Medulla oblongata (tissue), 1 donor: ENCODE measurements at regions not wholly inside any gene's neighbourhood (a gene's known extent, or its start where the extent isn't known, plus 50 kb on each side); places are given as distances from the start of the nearest gene placed in this dataset.
"Not testable (repeated sequence)": the region's sequence is repeated elsewhere in the genome, so short reads cannot be mapped to it uniquely, and the experiment has no call there.

Experiments used
- DNase-seq: peaks from one replicate; pipeline ENCODE4 v3.0.0-alpha.2; 2015; ENCODE audit errors: extremely low spot score

DNA sequence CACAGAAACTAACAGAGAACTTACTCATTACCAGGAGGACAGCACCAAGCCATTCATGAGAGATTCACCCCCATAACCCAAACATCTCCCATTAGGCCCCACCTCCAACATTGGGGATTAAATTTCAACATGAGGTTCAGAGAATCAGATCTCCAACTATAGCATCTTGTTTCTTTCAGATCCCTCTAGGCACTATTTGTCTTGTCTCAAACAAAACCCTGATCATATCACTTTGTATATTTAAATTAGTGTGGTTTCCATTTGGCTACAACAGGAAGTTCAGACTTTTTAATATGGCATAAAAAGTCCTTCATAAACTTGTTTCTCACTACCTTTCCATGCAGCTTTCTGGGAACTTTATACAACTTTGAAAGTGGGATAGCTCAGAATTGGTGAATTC lies 699.0 kb upstream of the MIR17HG start:
- DNase-seq = no peak

GRCh38 chr13:90652036-90652435 lies 695.5 kb upstream of the MIR17HG start:
- no peak for DNase-seq

DNA sequence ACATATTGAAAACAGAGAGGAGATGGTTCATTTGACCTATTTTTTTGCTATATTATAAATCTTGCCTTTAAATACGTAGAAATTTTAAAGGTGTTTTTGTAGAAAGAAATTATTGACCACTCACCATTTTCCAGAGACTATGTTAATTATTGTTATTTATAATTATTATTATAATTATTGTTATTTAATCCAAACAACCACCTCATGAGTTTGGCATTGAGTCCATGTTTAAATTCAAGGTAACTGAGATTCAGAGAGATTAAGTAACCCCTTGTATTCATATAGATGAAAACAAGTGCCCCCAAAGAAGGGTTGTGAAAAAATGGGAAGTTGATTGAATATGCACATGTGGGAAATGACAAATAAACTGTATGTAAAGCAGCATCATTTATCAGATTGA lies 692.5 kb upstream of the MIR17HG start:
- DNase-seq = no peak

GRCh38 chr13:90664200-90664599 lies 683.3 kb upstream of the MIR17HG start:
- not testable (repeated sequence) for DNase-seq

- no peak for DNase-seq
Observed at GRCh38 chr13:90673746-90674145, 673.7 kb upstream of the MIR17HG start.

GRCh38 chr13:90675129-90675528 lies 672.4 kb upstream of the MIR17HG start:
- DNase-seq = no peak

GRCh38 chr13:90680826-90681225 lies 666.7 kb upstream of the MIR17HG start:
- no peak for DNase-seq

GRCh38 chr13:90683711-90684131 lies 663.8 kb upstream of the MIR17HG start:
- DNase-seq = no peak

- DNase-seq = no peak
Observed at GRCh38 chr13:90686442-90686841, 661.0 kb upstream of the MIR17HG start.

- no peak for DNase-seq
Observed at GRCh38 chr13:90689111-90689510, 658.4 kb upstream of the MIR17HG start.

DNA sequence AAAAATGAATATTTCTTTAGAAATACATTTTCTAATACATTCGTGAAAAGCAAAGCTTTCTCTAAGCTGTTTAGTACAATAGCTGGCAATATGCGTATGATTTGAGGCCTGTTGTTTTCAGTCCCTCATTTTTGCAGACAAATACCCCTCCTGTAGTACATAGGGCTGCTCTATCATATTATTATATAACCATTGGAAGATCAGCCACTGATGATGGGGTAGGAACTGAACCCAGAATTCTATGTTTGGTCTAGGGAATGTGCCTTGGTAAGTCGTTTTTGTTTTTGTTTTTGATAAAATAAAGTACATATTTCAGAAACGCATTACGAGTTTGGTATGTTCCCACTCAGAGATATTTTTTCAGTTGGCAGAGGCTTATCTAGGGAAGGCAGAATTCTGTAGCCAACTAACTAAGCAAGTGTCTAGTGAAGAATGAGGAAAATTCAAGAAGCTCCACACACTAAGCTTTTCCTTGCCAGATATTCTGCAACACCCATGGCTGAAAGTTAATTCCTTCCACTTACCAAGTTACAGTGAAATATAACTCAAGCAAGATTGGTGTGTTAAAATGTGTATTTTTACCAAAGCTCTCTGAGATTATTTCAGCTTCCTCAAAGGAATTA lies 656.9 kb upstream of the MIR17HG start:
- no peak for DNase-seq

DNA sequence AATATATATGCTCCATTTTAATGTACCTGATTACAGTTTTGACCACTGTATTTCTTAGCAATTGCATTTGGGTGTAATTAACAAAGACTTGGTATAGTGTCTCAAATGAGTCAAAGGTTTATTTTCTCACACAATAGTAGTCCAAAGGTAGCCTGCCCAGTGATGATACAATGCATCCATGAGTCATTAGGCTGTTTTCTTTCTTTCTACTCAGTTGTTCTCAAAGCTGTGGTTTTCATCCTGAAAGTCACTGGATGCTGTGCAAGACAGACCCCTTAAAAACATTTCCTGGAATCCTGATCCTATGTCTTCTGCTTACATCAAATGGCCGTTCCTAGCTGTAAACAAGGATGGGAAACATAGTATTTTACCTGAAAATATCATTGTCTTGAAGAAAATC lies 651.2 kb upstream of the MIR17HG start:
- DNase-seq = no peak

DNA sequence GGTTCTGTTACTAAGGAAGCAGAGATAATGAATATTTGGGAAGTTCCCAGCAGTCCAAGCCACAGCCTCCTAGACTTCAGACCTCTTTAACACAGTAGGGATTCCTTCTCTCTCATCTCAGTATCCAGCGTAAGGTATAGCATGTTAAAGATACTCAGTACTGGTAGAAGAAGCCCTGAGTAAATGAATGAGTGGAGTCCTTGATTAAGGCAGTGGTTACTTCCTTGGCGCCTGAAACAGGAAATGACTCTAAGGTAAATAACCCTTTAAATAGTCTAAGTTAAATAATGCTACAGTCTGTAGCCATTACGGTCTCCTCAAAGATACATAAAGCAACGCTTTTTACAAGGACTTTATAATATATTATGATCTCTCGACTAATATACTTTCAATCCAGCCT lies 650.8 kb upstream of the MIR17HG start:
- DNase-seq = no peak

GRCh38 chr13:90700340-90700739 lies 647.1 kb upstream of the MIR17HG start:
- DNase-seq = no peak

DNA sequence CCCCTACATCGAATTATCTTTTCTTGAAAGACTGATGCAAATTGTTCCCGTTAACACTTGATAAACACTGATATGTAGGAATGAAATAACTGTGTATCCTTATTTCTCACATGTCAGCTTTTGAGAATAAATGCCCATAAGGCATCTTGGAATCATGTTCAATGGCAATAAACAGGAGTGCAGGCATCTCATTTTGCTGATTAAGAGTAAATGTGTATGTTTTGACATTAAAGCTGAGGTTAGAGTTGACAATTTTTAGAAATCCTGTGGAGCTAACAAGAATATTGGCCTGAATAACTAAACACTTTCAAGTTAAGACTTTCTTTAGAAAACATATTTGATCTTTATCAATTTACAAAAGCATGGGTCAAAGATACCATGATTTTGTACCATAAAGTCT lies 646.2 kb upstream of the MIR17HG start:
- DNase-seq = no peak

DNA sequence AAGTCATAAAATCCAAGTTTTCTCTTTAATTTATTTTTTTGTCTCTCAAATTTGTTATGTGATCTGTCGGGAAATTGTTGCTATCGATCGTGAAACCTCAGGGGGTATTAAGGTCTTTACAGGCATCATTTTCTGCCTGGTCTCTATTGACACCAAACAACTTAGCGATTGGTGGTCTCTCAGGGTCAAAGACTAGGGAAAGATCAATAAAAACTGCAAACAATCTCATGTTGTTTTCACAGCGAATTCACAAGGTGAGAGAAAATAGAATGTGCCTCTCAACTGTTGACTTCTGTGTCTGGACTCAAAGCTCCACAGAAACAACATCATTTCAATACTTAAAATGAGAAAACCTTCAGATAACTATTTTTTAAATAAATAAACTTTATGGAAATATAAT lies 645.4 kb upstream of the MIR17HG start:
- DNase-seq = no peak

GRCh38 chr13:90706631-90707030 lies 640.9 kb upstream of the MIR17HG start:
- no peak for DNase-seq

GRCh38 chr13:90708128-90708527 lies 639.4 kb upstream of the MIR17HG start:
- DNase-seq = no peak

DNA sequence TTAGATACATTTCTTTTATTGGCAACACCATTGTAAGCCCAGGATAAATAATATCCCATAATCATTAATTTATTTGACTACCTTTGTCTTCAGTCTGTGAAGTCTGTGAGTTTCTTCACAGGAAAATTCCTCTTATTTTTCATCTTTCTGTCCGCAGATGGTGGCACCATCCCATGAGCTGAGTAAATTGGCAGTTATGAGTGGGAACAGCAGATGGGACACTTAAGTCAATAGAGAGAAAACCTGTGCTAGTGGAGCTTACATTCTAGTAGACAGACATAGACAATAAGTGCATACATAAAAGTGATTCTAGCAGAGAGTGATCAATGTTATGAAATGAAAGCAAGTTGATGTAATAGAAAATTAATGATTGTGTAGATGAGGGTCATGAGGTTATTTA lies 638.2 kb upstream of the MIR17HG start:
- DNase-seq = no peak

DNA sequence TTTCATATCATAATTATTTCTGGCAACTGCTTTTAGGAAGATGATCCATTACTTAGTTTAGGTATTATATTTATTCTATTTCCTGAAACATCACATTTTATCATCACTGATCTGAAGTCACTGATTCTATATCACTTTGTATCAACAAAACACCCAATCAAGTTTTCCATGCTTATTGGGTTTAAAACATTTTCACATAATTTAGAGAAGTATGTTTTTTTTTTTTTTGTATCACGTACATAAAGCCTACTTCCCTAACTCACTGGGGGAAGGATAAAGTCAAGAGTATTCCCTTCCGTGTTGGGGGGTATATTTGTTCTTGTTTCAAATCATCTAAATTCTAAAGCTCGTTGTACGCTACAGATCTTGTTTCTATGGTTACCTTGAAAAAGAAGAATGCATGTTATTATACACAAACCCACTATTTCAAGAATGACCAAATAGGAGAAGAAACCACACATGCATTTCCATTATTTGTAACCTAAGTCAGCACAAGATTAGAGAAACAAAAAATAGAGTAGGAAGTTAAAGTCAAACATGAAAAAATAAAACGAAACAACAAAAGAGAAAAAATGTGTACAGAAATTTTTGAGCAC lies 637.2 kb upstream of the MIR17HG start:
- no peak for DNase-seq

DNA sequence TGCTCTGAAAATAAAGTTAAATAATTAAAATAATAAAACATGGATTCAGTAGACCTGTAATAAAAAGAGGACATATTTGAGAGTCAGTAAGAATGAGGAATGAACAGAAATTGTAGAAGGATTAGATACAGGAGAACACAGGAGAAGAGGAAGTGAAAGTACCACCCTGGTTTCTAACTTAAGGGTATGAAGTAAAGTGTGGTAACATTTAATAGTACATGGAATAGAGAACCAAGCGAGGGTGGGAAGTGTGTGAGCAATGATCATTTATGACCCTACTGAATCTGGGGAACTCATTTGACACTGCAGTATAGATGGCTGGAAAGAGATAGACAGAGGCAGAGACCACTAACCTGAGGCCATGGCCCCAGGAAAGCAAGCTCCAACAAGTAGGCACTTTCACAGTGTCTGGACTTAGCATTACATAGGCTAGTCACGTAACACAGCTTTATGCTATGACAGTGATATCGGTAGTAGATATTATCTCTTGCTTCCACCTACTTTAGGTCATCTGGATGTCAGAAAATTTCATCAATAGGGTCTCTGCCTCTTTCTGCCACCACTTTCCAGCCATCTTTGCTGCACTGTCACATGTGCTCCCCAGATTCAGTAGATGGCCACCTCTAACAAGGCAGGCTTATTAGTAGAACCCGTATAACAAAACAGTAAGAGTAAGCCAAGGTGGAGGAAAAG lies 633.9 kb upstream of the MIR17HG start:
- peak; percentile 41 for DNase-seq

DNA sequence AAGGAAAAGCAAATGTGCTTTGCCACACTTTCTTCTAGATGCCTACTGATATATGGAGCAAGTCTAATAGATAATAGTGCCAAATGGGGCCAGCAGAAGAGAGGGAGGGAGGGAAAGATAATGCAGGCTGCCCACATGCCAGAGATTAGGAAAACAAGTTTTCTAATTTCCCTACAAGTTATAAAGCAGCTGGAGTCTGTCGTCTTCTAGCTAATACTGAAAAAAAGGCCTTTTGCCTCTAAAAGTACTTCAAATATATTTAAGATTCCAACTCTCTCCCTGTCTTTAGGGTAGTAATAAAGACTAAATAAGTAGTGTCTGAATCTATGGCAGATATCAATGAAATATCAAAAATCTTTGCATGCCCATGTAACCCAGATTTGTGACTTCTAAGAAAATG lies 632.0 kb upstream of the MIR17HG start:
- no peak for DNase-seq

DNA sequence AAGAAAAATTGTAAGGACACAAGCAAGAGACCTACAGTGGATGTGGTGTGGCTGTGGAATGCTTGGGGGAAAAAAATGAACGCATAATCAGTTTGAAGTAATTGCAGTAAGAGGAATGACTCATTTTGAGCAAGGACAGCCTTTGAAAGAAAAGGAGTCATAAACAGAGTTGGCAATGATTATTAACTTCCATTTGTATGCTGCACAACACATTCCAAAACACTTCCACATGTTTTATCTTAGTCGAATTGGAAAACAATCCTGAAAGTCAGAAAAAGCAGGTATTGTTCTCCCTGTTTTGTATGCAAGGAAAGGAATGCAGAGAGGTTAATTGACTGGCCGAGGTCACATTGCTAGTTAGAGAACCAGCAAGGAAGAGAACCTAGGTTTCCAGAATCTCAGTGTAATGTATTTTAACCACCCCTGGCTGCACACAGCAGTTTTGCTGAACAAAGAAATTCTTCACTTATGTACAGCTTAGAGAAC lies 630.0 kb upstream of the MIR17HG start:
- DNase-seq = no peak
